ENCODE measurements at regions not wholly inside any gene's neighbourhood (a gene's known extent, or its start where the extent isn't known, plus 50 kb on each side); places are given as distances from the start of the nearest gene placed in this dataset.

DNA sequence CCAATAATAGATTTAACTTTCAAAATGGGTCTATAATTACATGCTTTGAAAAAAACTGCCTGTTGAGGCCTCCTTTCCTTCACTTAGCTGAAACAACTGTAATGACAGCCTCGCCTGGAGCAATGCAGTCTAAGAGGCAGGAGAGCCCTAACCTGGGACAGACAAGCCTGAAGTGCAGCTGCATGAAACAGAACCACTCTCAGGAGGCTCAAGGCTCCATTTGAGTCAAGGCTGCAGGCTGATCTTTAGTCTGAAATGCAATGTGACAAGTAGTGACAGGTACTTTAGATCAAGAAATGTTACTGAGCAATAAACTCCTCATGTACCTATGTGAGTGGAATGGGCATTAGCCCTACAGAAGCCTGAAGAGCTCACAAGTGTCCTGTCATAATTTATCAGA, 414.0 kb upstream of the LUZP2 start:
- intact Hi-C loops (cut with DNase I; ENCODE audit: low total_unique reads) (no loop called here), in situ Hi-C loops (cut with MboI; ENCODE audit: low sequenced_read_pairs in 4 of 4) (no loop called here)
- ATAC-seq: no peak
- Histone ChIP-seq H3K27ac (no peak overlapping the region), H3K9me3 (no peaks in the 10 kb centered on the region), H3K27me3 (no peaks in the 10 kb centered on the region), H3K36me3 (no peaks in the 10 kb centered on the region), H3K4me1 (no peaks in the 10 kb centered on the region), H3K4me3 (no peak overlapping the region)
- no peak for DNase-seq
- TF ChIP-seq POLR2A (IDR thresholded peaks at IDR 0.05): no peak
- TF ChIP-seq, protein P1, sequence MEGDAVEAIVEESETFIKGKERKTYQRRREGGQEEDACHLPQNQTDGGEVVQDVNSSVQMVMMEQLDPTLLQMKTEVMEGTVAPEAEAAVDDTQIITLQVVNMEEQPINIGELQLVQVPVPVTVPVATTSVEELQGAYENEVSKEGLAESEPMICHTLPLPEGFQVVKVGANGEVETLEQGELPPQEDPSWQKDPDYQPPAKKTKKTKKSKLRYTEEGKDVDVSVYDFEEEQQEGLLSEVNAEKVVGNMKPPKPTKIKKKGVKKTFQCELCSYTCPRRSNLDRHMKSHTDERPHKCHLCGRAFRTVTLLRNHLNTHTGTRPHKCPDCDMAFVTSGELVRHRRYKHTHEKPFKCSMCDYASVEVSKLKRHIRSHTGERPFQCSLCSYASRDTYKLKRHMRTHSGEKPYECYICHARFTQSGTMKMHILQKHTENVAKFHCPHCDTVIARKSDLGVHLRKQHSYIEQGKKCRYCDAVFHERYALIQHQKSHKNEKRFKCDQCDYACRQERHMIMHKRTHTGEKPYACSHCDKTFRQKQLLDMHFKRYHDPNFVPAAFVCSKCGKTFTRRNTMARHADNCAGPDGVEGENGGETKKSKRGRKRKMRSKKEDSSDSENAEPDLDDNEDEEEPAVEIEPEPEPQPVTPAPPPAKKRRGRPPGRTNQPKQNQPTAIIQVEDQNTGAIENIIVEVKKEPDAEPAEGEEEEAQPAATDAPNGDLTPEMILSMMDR (IDR thresholded peaks at IDR 0.05 in 4 of 5, conservative IDR thresholded peaks at IDR 0.05 in 1 of 5): no peak

DNA sequence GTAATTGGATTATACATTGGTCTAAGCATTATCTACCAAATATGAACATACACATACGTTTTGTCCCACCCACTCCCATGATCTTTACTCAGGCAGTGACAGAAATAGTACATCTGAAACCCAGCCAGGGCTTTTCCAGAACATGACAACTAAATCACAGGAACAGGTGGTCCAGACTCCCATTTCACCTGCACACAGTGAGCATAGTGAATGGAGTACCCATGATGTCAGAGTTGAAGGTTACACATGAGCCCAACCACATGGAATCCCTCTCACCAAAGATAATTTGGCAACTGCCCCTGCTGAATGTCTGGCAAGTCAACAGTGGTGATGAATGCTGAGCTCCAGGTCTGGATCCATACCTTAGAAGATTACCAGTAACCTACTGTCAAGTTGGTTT, 411.9 kb upstream of the LUZP2 start:
- intact Hi-C loops (cut with DNase I; ENCODE audit: low total_unique reads) (no loop called here), in situ Hi-C loops (cut with MboI; ENCODE audit: low sequenced_read_pairs in 4 of 4) (no loop called here)
- H3K4me3 ChIP-seq: no peak overlapping the region
- H3K27ac ChIP-seq: no peak overlapping the region
- no peak for DNase-seq
- no peak for ATAC-seq
- H3K36me3 ChIP-seq: no peaks in the 10 kb centered on the region
- no peaks in the 10 kb centered on the region for H3K9me3 ChIP-seq
- no peak for TF ChIP-seq POLR2A (IDR thresholded peaks at IDR 0.05)
- TF ChIP-seq, protein P1 (IDR thresholded peaks at IDR 0.05 in 4 of 5, conservative IDR thresholded peaks at IDR 0.05 in 1 of 5): no peak
- no peaks in the 10 kb centered on the region for H3K27me3 ChIP-seq
- H3K4me1 ChIP-seq: no peaks in the 10 kb centered on the region

- Histone ChIP-seq H3K4me1 (no peaks in the 10 kb centered on the region), H3K27ac (no peak overlapping the region), H3K27me3 (no peaks in the 10 kb centered on the region), H3K4me3 (no peak overlapping the region), H3K36me3 (no peaks in the 10 kb centered on the region), H3K9me3 (no peaks in the 10 kb centered on the region)
- intact Hi-C loops (cut with DNase I; ENCODE audit: low total_unique reads): no loop called here
- in situ Hi-C loops (cut with MboI; ENCODE audit: low sequenced_read_pairs in 4 of 4): no loop called here
- DNase-seq (no peak), ATAC-seq (no peak)
- TF ChIP-seq POLR2A (IDR thresholded peaks at IDR 0.05): no peak
- TF ChIP-seq, protein P1 (IDR thresholded peaks at IDR 0.05 in 4 of 5, conservative IDR thresholded peaks at IDR 0.05 in 1 of 5): no peak
Observed at GRCh38 chr11:24086921-24087320, 409.9 kb upstream of the LUZP2 start.

GRCh38 chr11:24091594-24091993, 405.3 kb upstream of the LUZP2 start:
- no peaks in the 10 kb centered on the region for H3K4me1 ChIP-seq
- DNase-seq (no peak), ATAC-seq (no peak)
- no peak overlapping the region for H3K27ac ChIP-seq
- no peaks in the 10 kb centered on the region for H3K9me3 ChIP-seq
- in situ Hi-C loops (cut with MboI; ENCODE audit: low sequenced_read_pairs in 4 of 4) (no loop called here), intact Hi-C loops (cut with DNase I; ENCODE audit: low total_unique reads) (no loop called here)
- H3K4me3 ChIP-seq: no peak overlapping the region
- H3K27me3 ChIP-seq: no peaks in the 10 kb centered on the region
- no peaks in the 10 kb centered on the region for H3K36me3 ChIP-seq
- TF ChIP-seq, protein P1 (IDR thresholded peaks at IDR 0.05 in 4 of 5, conservative IDR thresholded peaks at IDR 0.05 in 1 of 5): no peak
- TF ChIP-seq POLR2A (IDR thresholded peaks at IDR 0.05): no peak

DNA sequence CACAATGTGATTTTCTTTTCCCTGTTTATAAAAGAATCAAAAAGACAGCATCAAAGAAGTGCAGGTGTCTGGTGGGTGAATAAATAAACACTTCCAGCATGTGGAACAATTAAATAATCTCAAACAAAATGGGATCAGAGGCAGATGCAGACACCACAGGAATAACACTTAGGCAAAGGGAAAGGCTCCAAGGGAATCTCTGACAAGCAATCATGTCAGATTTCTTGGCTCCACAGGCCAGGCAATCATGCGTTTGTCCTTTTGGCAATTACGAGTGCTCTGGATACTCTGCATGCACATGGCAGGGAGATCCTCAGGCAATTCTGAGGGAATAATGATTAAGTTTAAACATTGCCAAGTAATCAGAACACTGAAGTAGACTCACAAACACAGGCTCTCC, 403.5 kb upstream of the LUZP2 start:
- ATAC-seq: no peak
- DNase-seq: no peak

More for the DNA sequence above, 403.5 kb upstream of the LUZP2 start:
- Histone ChIP-seq H3K27me3 (no peaks in the 10 kb centered on the region), H3K4me1 (no peaks in the 10 kb centered on the region), H3K36me3 (no peaks in the 10 kb centered on the region), H3K27ac (no peak overlapping the region), H3K4me3 (no peak overlapping the region), H3K9me3 (no peaks in the 10 kb centered on the region)
- intact Hi-C loops (cut with DNase I; ENCODE audit: low total_unique reads) (no loop called here), in situ Hi-C loops (cut with MboI; ENCODE audit: low sequenced_read_pairs in 4 of 4) (no loop called here)
- TF ChIP-seq POLR2A (IDR thresholded peaks at IDR 0.05): no peak
- TF ChIP-seq, protein P1 (IDR thresholded peaks at IDR 0.05 in 4 of 5, conservative IDR thresholded peaks at IDR 0.05 in 1 of 5): no peak
